Astrocyte (in vitro differentiated cells and primary cell): ENCODE measurements at regions not wholly inside any gene's neighbourhood (a gene's known extent, or its start where the extent isn't known, plus 50 kb on each side); places are given as distances from the start of the nearest gene placed in this dataset.

Experiments used
- EZH2 ChIP-seq: IDR thresholded peaks from 2 replicates; pipeline ENCODE4 v1.6.1; 2012; ENCODE audit warnings: mild to moderate bottlenecking, low read length, inconsistent platforms; ENCODE audit not compliant: insufficient read depth
- TF ChIP-seq, protein P1 (sequence below): IDR thresholded peaks from 2 replicates; pipeline ENCODE4 v1.5.1; 2011; ENCODE audit warnings: low read depth, mild to moderate bottlenecking, inconsistent platforms, low read length, moderate library complexity; ENCODE audit not compliant: insufficient read depth

DNA sequence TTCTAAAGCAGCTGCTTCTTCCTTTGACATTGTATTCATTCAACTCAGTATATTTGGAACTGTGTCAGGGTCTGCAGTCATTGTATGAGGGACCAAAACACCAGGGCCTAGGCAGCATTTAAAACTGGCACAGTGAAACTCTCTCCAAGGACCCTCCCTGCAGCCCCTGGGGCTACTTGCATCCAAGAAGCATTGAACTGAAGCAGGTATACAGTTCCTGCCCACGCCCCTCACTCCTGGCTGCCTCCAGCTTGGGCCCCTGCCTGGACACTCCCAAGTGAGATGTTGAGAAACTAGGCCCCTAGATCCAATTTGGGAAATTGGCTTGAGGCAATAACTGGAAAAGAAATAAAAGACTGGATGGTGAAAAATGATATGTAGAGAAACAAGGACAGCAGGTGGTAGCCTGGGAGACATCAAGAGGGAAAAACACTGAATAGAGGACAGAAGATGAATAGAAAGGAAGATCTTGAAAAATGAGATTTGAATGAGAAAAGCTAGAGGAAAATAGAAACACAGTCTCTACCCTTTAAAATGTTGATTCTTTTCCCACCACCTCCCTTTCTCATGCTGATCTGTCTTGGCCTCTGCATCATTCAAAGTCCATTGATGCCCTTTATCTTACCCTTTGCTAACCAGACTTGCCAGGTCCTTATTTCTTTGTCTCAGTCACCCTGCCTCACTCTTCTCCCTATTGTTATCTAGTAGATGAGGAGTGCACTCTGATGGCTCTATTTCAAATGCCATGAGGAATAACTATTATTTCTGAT lies 368.8 kb upstream of the CDH8 start:
- TF ChIP-seq, protein P1, sequence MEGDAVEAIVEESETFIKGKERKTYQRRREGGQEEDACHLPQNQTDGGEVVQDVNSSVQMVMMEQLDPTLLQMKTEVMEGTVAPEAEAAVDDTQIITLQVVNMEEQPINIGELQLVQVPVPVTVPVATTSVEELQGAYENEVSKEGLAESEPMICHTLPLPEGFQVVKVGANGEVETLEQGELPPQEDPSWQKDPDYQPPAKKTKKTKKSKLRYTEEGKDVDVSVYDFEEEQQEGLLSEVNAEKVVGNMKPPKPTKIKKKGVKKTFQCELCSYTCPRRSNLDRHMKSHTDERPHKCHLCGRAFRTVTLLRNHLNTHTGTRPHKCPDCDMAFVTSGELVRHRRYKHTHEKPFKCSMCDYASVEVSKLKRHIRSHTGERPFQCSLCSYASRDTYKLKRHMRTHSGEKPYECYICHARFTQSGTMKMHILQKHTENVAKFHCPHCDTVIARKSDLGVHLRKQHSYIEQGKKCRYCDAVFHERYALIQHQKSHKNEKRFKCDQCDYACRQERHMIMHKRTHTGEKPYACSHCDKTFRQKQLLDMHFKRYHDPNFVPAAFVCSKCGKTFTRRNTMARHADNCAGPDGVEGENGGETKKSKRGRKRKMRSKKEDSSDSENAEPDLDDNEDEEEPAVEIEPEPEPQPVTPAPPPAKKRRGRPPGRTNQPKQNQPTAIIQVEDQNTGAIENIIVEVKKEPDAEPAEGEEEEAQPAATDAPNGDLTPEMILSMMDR = no peak
- no peak for TF ChIP-seq EZH2
